ENCODE measurements at regions not wholly inside any gene's neighbourhood (a gene's known extent, or its start where the extent isn't known, plus 50 kb on each side); places are given as distances from the start of the nearest gene placed in this dataset.

GRCh38 chr13:22336460-22336859, 665.6 kb downstream of the FGF9 start:
- no peak for DNase-seq

DNA sequence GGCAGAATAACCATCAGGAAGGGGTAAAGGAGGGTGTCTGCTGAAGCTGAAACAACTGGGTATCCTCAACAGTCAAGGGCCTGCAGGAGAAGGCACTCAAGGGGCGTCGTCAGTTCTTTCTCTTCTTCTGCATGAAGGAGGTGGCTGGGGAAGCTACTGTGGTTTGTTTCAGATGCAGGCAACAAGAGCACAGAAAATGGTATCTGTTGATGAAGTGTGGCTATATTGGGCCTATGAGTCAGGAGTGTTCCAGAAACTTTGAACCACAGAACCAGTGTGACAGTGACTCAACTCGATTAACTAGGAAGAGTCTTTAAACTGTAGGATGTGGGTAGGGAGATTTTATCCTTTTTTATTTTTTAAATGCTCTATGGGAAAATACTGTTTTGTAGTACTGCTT, 686.3 kb downstream of the FGF9 start:
- DNase-seq: no peak

GRCh38 chr13:22369090-22369489, 698.2 kb downstream of the FGF9 start:
- DNase-seq: no peak

GRCh38 chr13:22369840-22370239, 699.0 kb downstream of the FGF9 start:
- no peak for DNase-seq

DNA sequence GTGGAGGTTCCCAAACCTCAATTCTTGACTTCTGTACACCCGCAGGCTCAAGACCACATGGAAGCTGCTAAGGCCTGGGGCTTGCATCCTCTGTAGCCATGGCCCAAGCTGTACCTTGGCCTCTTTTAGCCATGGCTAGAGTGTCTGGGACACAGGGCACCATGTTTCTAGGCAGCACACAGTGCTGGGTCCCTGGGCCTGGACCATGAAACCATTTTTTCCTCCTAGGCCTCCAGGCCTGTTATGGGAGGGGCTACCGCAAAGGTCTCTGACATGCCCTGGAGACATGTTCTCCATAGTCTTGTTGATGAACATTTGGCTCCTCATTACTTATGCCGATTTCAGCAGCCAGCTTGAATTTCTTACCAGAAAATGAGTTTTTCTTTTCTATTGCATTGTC, 701.4 kb downstream of the FGF9 start:
- DNase-seq: no peak

DNA sequence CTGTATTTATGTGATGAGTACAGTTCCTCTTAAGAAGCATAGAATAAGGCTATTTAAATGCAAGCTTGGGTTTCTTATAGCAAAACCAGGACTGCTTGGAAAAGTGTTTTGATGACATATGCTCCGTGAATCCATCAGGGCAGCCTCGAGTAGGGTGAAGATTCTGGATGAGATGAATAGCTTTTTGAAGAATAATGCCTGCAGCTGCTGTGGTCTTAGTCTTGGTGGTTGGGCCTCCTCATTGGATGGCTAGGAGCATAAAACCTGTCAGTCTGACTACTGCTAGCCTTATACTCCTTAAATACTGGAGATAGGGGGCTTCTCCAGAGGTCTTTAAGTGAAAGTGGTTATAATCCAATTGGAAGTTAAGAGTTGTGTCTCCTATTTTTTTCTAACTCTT, 704.3 kb downstream of the FGF9 start:
- DNase-seq: no peak

- DNase-seq: no peak
Observed at GRCh38 chr13:22387899-22388298, 717.0 kb downstream of the FGF9 start.

DNA sequence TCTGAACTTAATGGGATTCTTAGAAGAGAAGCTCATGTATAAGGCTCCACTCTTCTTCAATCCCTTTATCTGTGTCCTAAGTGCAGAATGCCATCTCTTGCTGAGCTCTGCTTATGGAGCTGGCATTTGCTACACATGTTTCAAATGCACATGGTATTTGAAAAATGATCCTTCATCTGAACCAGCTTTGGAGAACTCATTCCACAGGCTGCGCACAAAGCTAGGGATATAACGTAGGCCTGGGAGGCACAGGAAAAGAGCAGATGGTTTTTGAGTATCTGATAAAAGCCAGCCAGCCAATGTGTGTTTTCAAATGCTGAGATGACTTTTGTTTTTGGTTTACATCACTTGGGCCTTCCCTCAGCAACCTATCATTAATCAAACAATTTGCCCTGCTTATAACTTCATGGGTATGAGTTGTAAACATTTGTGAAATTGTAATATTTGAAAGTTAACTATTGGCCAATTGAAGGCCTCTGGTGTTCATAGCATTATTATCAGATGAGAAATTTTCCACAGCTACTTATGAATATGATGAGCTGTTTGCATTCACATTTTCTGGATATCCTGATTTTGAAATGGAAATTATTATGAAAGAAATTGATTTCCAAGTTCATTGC, 729.0 kb downstream of the FGF9 start:
- DNase-seq: no peak

DNA sequence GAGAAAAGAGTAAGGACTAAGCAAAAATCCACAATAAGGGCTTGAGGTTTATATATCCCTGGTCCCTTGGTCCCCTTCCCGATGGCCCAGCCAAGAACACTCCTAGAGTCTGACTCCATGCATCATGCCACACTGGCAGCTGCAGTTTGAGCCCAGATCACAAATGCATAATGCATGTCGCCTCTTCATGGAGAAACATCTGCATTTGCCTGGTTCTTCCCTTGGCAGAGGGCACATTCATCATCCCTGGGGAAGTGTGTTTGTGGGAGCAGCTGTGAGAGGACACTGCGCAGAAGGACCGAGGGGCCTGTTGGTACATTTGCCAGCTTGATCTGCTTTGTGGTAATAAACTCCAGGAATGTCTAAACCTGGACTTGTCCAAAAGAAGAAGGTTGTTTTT, 731.8 kb downstream of the FGF9 start:
- no peak for DNase-seq

- no peak for DNase-seq
Observed at GRCh38 chr13:22403144-22403543, 732.3 kb downstream of the FGF9 start.

DNA sequence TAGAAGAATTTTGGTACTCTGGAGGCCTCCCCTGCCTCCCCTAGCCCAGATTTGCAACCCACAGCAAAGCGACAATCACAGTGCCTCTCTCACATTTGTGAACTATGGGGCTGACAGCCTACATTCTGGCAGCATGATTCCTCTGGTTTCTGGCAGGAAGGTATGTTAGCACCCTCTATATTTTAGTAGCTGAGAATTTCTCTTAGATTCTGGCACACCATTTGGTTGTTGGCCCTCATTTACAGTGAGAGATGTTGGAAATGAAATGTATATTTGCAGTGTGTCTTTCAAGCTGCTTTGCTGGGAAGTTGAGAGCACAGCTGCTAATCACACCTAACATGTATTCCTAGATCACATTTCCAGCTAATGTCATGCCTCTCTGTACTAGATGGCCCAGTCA, 735.0 kb downstream of the FGF9 start:
- DNase-seq: no peak

DNA sequence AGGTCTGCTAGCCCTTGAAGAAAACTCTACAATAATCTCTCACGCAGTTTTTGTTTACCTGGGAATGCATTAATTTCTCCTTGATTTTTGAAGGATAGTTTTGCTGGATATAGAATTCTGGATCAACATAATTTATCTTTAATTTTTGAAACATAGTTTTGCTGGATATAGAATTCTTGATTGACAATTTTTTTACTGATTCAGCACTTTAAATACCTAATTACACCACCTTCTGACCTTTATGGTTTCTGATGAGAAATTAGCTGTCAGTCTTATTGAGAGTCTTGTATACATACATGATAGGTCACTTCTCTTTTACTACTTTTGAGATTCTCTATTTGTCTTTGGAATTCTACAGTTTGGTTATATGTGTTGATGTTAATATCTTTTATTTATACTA, 741.6 kb downstream of the FGF9 start:
- DNase-seq: no peak

DNA sequence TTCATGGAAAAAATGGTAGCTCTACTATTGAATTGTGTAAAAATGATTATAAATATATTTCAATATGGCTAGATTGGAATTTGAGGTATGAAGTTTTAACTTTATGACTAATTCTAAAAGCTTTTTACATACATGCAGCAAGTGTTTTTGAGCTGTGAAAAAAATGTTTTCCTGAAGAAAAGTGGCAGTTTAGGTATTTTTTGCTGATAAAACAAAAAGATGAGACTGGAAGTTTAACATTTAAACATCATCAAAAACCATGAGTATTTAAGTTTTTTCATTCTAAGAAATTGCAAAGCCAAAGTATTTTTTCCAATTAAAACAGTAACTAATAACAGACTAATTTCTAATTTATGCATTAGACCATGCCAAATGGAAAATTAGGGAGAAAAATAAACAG, 751.1 kb downstream of the FGF9 start:
- DNase-seq: no peak

GRCh38 chr13:22422712-22423111, 751.8 kb downstream of the FGF9 start:
- no peak for DNase-seq

GRCh38 chr13:22423261-22423660, 752.4 kb downstream of the FGF9 start:
- no peak for DNase-seq

DNA sequence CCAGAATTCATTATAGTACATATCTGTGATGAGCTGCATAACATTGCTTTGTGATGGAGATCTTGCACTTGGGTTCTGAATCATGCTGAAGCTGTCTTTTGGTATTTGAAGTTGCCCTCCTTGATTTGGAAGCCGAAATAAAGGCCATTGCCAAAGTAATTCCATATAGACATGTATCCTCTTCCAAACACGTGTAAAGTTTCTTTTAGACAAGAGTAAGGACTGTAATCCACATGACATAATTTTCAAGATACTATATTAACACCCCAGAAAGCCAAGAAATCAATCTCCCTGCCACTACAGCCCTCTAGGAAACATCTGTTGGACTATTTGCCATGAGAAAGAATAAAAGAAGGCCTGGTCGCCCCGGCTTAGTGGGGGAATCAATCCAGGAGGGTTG, 754.2 kb downstream of the FGF9 start:
- DNase-seq: no peak

- DNase-seq: no peak
Observed at GRCh38 chr13:22427066-22427465, 753.7 kb upstream of the SGCG start.

DNA sequence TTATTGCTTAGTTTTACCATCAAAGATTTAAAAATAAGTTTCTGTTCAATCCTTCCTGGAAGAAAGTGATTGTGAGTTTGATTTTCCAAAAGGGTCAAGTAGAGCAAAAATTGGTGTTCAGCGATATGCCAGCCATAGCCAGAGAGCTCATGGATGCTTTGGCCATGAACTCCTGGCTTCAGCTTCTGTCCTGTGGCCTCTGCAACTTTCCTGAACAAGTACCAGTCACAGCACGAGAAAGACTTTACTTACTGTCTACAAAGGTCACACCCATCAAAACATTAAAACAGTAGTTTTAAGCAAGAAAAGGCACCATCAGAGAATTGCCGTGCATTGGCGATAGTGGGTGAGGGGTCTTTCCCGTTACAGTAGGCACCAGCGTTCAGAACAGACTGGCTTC, 753.0 kb upstream of the SGCG start:
- DNase-seq: no peak

DNA sequence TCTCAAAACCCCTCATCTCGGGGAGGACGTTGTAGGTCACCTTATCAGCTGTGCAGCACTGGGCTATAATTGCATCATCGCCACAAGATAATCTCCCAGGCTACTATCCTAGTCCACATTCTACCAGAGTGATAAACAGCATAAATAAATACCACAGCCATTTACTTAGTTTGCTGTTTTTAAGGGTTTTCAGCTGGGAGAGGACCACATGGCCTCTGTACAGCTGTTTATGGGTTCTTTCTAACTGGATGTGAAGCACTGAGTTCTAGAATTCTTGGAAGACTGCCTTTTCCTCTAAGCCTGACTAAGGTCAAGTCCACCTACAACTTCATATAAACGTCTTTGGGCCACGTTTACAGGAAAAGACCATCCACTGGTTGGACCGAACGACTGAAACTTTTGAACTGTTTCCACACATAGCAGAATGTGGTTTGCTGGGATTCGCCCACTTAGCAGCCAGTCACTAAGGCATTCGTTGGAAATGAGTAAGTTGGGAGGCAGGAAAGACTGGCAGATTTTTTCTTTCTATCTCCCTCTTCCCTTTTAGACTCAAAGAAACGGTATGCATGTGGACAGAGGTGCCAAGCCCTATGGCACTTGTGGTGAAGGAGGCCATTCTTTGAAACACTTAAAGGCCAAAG, 752.5 kb upstream of the SGCG start:
- DNase-seq: no peak

- DNase-seq: no peak
Observed at GRCh38 chr13:22432690-22433089, 748.1 kb upstream of the SGCG start.

- DNase-seq: no peak
Observed at GRCh38 chr13:22447132-22447886, 733.5 kb upstream of the SGCG start.

DNA sequence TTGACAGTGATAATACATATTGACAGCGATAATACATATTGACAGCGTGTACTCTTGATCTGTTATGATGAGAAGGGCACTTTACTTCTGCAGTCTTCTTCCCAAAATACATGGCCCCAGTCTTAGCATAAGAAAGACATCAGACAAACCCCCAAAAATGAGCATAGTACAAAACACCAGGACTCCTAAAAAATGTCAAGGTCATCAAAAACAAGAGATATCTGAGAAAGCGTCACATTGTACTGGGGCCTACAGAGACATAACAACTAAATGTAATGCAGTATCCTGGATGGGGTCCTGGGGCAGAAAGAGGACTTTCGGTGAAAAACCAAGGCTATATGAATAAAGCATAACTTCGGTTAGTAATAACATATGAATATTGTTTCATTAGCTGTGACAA, 731.5 kb upstream of the SGCG start:
- no peak for DNase-seq

DNA sequence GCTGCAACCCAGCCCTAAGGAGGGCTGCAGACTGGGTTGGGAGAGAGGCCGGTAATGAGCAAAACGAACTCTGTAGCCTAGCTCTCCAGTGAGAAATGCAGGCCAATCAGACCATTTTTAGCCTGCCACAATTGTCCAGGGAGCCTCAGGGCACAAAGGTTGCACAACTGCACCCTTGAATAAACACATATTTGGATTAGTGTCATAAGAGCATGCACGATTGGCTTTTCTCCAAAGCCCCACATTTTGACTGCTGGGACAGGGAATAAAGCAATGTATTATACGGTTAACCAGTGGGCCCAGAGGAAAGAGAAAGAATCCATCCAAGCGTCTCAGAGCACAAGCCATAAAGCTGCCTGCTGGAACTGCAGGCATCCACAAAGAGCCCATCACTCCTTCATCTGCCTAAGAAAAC, 729.4 kb upstream of the SGCG start:
- DNase-seq: no peak

- DNase-seq: no peak
Observed at GRCh38 chr13:22454586-22454985, 726.2 kb upstream of the SGCG start.

DNA sequence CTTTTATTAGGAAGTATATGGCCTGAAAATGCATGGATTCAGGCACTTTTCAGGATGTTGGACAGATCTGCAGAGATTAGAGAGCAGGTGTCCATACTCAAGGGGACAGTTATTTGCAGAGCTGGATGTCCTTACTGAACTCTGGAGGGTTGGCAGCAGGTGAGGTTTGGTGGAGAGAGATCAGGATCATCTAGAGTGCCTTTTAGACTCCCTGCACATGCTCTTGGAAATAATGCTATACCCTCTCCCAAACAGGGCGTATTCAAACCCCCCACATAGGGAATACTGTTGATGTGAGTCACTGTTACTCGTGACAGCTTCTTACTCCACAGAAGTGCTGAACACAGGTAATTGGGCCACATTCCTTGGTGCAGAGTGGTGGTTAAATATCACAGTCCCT, 725.7 kb upstream of the SGCG start:
- DNase-seq: no peak
